BE2C (cell line): ENCODE measurements at regions not wholly inside any gene's neighbourhood (a gene's known extent, or its start where the extent isn't known, plus 50 kb on each side); places are given as distances from the start of the nearest gene placed in this dataset.

Experiments used
- DNase-seq: peaks from one replicate; pipeline ENCODE4 v3.0.0-alpha.2; 2020
- H3K27me3 ChIP-seq: fragments of 250-450 bp; sonication (Bioruptor Pico); 2 replicates; pipeline ENCODE4 v1.5.1; 2020; ENCODE audit warnings: mild to moderate bottlenecking
- H3K36me3 ChIP-seq: fragments of 250-450 bp; sonication (Bioruptor Pico); 2 replicates; pipeline ENCODE4 v1.5.1; 2020; ENCODE audit warnings: mild to moderate bottlenecking
- H3K4me1 ChIP-seq: fragments of 250-450 bp; sonication (Bioruptor Pico); 2 replicates; pipeline ENCODE4 v1.5.1; 2020
- H3K4me3 ChIP-seq: 2 replicates; pipeline ENCODE4 v1.5.1; 2011; ENCODE audit warnings: low read depth, low read length
- H3K9me3 ChIP-seq: fragments of 250-450 bp; sonication (Bioruptor Pico); 2 replicates; pipeline ENCODE4 v1.5.1; 2020
- TF ChIP-seq, protein P1 (sequence below): IDR thresholded peaks from 2 replicates; pipeline ENCODE4 v1.5.1; 2012; ENCODE audit warnings: mild to moderate bottlenecking, low read depth, low read length

GRCh38 chr3:66762916-66763693 lies 235.0 kb upstream of the KBTBD8 start:
- Histone ChIP-seq H3K4me3 (no peak overlapping the region), H3K9me3 (no peaks in the 10 kb centered on the region), H3K4me1 (no peaks in the 10 kb centered on the region), H3K36me3 (no peaks in the 10 kb centered on the region), H3K27me3 (no peaks in the 10 kb centered on the region)
- TF ChIP-seq, protein P1, sequence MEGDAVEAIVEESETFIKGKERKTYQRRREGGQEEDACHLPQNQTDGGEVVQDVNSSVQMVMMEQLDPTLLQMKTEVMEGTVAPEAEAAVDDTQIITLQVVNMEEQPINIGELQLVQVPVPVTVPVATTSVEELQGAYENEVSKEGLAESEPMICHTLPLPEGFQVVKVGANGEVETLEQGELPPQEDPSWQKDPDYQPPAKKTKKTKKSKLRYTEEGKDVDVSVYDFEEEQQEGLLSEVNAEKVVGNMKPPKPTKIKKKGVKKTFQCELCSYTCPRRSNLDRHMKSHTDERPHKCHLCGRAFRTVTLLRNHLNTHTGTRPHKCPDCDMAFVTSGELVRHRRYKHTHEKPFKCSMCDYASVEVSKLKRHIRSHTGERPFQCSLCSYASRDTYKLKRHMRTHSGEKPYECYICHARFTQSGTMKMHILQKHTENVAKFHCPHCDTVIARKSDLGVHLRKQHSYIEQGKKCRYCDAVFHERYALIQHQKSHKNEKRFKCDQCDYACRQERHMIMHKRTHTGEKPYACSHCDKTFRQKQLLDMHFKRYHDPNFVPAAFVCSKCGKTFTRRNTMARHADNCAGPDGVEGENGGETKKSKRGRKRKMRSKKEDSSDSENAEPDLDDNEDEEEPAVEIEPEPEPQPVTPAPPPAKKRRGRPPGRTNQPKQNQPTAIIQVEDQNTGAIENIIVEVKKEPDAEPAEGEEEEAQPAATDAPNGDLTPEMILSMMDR = no peak
- DNase-seq = no peak

DNA sequence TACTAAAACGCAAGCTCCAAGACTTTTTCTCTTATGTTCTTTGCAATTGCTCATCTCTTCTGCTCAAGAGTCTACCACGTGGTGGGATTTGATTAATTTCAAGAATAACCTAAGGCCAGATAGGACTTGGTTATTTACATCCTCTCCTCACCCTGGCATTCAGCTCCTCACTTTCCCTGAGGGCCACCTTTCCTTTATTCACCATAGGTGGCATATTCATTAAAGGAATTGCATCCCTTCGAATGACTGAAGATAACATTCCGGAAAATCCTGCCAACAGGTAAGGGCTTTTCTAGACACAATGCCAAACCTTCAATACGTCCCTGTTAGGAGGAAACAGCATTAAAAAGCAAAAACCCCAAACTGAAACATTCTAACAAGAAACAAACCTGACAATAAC lies 220.0 kb upstream of the KBTBD8 start:
- no peaks in the 10 kb centered on the region for H3K36me3 ChIP-seq
- peaks cover 3% of the 10 kb centered on the region; the same call in 1 of the 2 replicates for H3K27me3 ChIP-seq
- no peak for DNase-seq
- no peaks in the 10 kb centered on the region for H3K9me3 ChIP-seq
- no peaks in the 10 kb centered on the region for H3K4me1 ChIP-seq
- TF ChIP-seq, protein P1 = no peak
- H3K4me3 ChIP-seq = no peak overlapping the region

DNA sequence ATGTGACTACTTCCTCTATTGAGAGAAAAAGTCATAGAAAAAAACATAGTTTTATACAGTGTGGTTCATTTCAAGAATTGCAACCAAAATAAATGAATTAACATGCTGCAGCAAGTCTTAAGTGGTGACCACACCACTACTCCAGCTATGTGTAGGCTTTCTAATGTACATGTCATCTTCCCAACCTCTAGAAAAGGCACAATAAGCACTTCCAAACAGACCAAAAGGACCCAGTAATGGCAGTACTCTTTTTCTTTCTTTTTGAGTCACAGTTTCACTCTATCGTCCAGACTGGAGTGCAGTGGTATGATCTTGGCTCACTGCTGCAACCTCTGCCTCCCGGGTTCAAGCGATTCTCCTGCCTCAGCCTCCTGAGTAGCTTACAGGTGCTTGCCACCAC lies 219.3 kb upstream of the KBTBD8 start:
- no peak for DNase-seq
- no peaks in the 10 kb centered on the region for H3K9me3 ChIP-seq
- peaks cover 3% of the 10 kb centered on the region; the same call in 1 of the 2 replicates for H3K27me3 ChIP-seq
- H3K36me3 ChIP-seq = no peaks in the 10 kb centered on the region
- H3K4me1 ChIP-seq = no peaks in the 10 kb centered on the region
- H3K4me3 ChIP-seq = no peak overlapping the region
- TF ChIP-seq, protein P1 = no peak

DNA sequence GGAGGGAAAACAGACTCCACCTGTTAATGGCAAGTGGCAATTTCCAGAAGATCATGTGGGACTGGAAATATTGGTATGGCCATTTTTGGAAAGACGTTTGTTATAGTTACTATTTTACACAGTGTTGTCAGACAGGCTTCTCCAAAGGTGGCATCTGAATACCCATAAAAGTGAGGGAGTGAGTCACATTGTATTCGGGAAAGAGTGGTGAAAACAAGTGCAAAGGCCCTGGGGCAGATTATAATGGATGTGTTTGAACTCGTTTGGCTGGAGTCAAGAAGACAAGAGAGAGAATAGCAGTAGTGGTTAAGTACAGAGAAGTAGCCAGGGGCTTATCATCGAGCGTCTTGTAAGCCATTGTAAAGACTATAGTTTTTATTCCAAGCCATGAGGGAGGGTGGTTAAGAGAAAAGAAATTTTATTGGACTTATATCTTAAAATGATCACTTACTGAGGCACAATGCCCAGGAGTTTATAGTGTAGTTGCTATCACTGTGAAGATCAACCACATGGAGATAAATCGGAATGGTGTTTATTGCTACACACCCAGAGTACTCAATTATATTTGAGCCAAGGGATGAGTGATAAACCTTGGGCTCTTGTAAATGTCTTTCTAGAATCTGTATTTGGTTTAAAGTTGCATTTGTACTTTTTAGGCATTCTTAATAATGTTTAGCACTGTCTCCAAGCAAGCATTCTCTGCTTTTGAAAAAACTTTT lies 212.8 kb upstream of the KBTBD8 start:
- DNase-seq = no peak
- no peaks in the 10 kb centered on the region for H3K36me3 ChIP-seq
- TF ChIP-seq, protein P1 = no peak
- H3K27me3 ChIP-seq = peaks cover 3% of the 10 kb centered on the region; the same call in 1 of the 2 replicates
- H3K4me3 ChIP-seq = no peak overlapping the region
- H3K9me3 ChIP-seq = no peaks in the 10 kb centered on the region
- H3K4me1 ChIP-seq = no peaks in the 10 kb centered on the region

- Histone ChIP-seq H3K9me3 (no peaks in the 10 kb centered on the region), H3K36me3 (no peaks in the 10 kb centered on the region), H3K4me1 (no peaks in the 10 kb centered on the region), H3K4me3 (no peak overlapping the region), H3K27me3 (no peaks in the 10 kb centered on the region)
- TF ChIP-seq, protein P1 = no peak
- peak; percentile 65 for DNase-seq
Measured at GRCh38 chr3:66789580-66790237, 208.4 kb upstream of the KBTBD8 start.
